Smooth muscle cell (in vitro differentiated cells): ENCODE measurements at regions not wholly inside any gene's neighbourhood (a gene's known extent, or its start where the extent isn't known, plus 50 kb on each side); places are given as distances from the start of the nearest gene placed in this dataset.
"Not testable (repeated sequence)": the region's sequence is repeated elsewhere in the genome, so short reads cannot be mapped to it uniquely, and the experiment has no call there.

Source experiments
- DNase-seq: peaks from one replicate; lab custom pipeline; 2025; ENCODE audit not compliant: unreplicated experiment; lab: John Stamatoyannopoulos, UW
- H2AFZ ChIP-seq: fragments of 200-600 bp; sonication (generic); 2 replicates; pipeline ENCODE4 v1.6.0; 2016; ENCODE audit warnings: antibody characterized with exemption, low read depth, mild to moderate bottlenecking
- H3F3A ChIP-seq: fragments of 200-600 bp; sonication (generic); 2 replicates; pipeline ENCODE4 v1.6.0; 2017; ENCODE audit warnings: antibody characterized with exemption, low read depth
- H3K27ac ChIP-seq: fragments of 200-600 bp; sonication (generic); 2 replicates; pipeline ENCODE4 v1.5.1; 2016; ENCODE audit warnings: low read depth, mild to moderate bottlenecking
- H3K27me3 ChIP-seq: fragments of 200-600 bp; sonication (generic); 2 replicates; pipeline ENCODE4 v1.6.1; 2016; ENCODE audit warnings: low read depth, mild to moderate bottlenecking
- H3K36me3 ChIP-seq: fragments of 200-600 bp; sonication (generic); 2 replicates; pipeline ENCODE4 v1.5.1; 2016; ENCODE audit warnings: low read depth
- H3K4me1 ChIP-seq: fragments of 200-600 bp; sonication (generic); 2 replicates; pipeline ENCODE4 v1.5.1; 2016; ENCODE audit warnings: low read depth
- H3K4me2 ChIP-seq: fragments of 200-600 bp; sonication (generic); 2 replicates; pipeline ENCODE4 v1.6.0; 2016; ENCODE audit warnings: mild to moderate bottlenecking
- H3K4me3 ChIP-seq: fragments of 200-600 bp; sonication (generic); 2 replicates; pipeline ENCODE4 v1.5.1; 2016; ENCODE audit warnings: mild to moderate bottlenecking
- H3K79me2 ChIP-seq: fragments of 200-600 bp; sonication (generic); 2 replicates; pipeline ENCODE4 v1.6.0; 2016; ENCODE audit warnings: low read depth, mild to moderate bottlenecking
- H3K9ac ChIP-seq: fragments of 200-600 bp; sonication (generic); 2 replicates; pipeline ENCODE4 v1.6.0; 2016; ENCODE audit warnings: low read depth
- H3K9me3 ChIP-seq: fragments of 200-600 bp; sonication (generic); replicated peaks from 2 replicates; pipeline ENCODE4 v1.5.1; 2016; ENCODE audit warnings: low read depth
- H4K20me1 ChIP-seq: fragments of 200-600 bp; sonication (generic); 2 replicates; pipeline ENCODE4 v1.6.0; 2016; ENCODE audit warnings: low read depth
- WGBS: methylation state at CpG from one replicate; pipeline ENCODE4 v1.1.7; 2016; ENCODE audit warnings: low lambda C conversion rate; 5-methylcytosine and 5-hydroxymethylcytosine counted together
- TF ChIP-seq, protein P1 (sequence below): fragments of 200-600 bp; sonication (generic); IDR thresholded peaks from 2 replicates; pipeline ENCODE4 v1.5.1; 2017; ENCODE audit warnings: borderline replicate concordance, mild to moderate bottlenecking, antibody characterized with exemption; ENCODE audit not compliant: insufficient read depth, poor library complexity, severe bottlenecking

GRCh38 chr6:27544612-27545260 lies 71.8 kb upstream of the ZNF184 start:
- peaks cover 21% of the 10 kb centered on the region for H3F3A ChIP-seq
- TF ChIP-seq, protein P1, sequence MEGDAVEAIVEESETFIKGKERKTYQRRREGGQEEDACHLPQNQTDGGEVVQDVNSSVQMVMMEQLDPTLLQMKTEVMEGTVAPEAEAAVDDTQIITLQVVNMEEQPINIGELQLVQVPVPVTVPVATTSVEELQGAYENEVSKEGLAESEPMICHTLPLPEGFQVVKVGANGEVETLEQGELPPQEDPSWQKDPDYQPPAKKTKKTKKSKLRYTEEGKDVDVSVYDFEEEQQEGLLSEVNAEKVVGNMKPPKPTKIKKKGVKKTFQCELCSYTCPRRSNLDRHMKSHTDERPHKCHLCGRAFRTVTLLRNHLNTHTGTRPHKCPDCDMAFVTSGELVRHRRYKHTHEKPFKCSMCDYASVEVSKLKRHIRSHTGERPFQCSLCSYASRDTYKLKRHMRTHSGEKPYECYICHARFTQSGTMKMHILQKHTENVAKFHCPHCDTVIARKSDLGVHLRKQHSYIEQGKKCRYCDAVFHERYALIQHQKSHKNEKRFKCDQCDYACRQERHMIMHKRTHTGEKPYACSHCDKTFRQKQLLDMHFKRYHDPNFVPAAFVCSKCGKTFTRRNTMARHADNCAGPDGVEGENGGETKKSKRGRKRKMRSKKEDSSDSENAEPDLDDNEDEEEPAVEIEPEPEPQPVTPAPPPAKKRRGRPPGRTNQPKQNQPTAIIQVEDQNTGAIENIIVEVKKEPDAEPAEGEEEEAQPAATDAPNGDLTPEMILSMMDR: no peak
- peak overlapping the region; percentile 63 for H2AFZ ChIP-seq
- H3K4me1 ChIP-seq: no peaks in the 10 kb centered on the region
- H3K27ac ChIP-seq: no peak overlapping the region
- no peaks in the 10 kb centered on the region for H3K27me3 ChIP-seq
- H3K9me3 ChIP-seq: no peaks in the 10 kb centered on the region
- 2% methylated on average over 20 of the region's 20 CpGs for WGBS
- no peak overlapping the region for H3K9ac ChIP-seq
- H3K4me2 ChIP-seq: peak overlapping the region; percentile 83
- no peaks in the 10 kb centered on the region for H4K20me1 ChIP-seq
- H3K36me3 ChIP-seq: no peaks in the 10 kb centered on the region
- H3K79me2 ChIP-seq: no peaks in the 10 kb centered on the region
- no peak for DNase-seq
- H3K4me3 ChIP-seq: peak overlapping the region; percentile 45

DNA sequence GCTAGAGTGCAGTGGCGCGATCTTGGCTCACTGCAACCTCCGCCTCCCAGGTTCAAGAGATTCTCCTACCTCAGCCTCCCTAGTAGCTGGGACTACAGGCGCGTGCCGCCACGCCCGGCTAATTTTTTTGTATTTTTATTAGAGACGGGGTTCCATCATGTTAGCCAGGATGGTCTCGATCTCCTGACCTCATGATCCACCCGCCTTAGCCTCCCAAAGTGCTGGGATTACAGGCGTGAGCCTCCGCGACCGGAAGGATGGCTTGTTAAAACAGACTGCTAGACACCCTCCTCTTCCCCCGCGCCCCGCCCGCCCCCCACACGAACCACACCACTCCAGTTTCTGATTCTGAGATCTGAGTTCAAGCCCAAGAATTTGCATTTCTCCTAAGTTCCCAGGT lies 71.2 kb upstream of the ZNF184 start:
- H3K27me3 ChIP-seq, H3K27ac ChIP-seq: not testable (repeated sequence)
- peak overlapping the region; percentile 63 for H2AFZ ChIP-seq

DNA sequence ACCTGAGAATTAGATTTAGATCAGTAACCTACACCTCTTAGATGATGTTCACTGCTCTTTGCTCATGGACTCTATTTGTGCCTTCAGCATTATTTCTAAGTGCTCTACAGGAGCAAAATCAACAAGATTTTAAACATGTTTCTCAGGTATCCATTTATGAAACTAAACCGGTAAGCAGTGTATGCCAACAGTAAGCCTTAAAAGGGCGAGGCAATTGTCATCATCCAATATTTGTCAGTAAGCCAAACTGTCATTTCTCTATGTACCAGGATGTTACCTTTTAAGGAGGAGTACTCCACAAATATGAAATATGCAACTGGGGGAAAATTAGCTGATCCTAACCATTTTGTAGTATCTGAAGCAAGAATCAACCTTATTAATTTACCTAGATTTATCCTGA lies 69.6 kb upstream of the ZNF184 start:
- no peaks in the 10 kb centered on the region for H3K79me2 ChIP-seq
- WGBS: 95% methylated on average over 2 of the region's 2 CpGs
- no peak overlapping the region for H3K4me3 ChIP-seq
- H3F3A ChIP-seq: peaks cover 15% of the 10 kb centered on the region
- H4K20me1 ChIP-seq: no peaks in the 10 kb centered on the region
- H3K27me3 ChIP-seq: no peaks in the 10 kb centered on the region
- H3K4me2 ChIP-seq: no peak overlapping the region
- TF ChIP-seq, protein P1: no peak
- no peaks in the 10 kb centered on the region for H3K36me3 ChIP-seq
- no peaks in the 10 kb centered on the region for H3K9me3 ChIP-seq
- no peak overlapping the region for H3K9ac ChIP-seq
- H2AFZ ChIP-seq: no peak overlapping the region
- no peak overlapping the region for H3K27ac ChIP-seq
- no peak for DNase-seq
- no peaks in the 10 kb centered on the region for H3K4me1 ChIP-seq

More for the DNA sequence above, 71.2 kb upstream of the ZNF184 start:
- not testable (repeated sequence) for H3K9ac ChIP-seq, H3K9me3 ChIP-seq, DNase-seq, H3K36me3 ChIP-seq, H3K4me1 ChIP-seq, H3K79me2 ChIP-seq, H4K20me1 ChIP-seq
- peak overlapping the region; percentile 83 for H3K4me2 ChIP-seq
- peaks cover 21% of the 10 kb centered on the region for H3F3A ChIP-seq
- 11% methylated on average over 17 of the region's 20 CpGs for WGBS
- H3K4me3 ChIP-seq: peak overlapping the region; percentile 45

DNA sequence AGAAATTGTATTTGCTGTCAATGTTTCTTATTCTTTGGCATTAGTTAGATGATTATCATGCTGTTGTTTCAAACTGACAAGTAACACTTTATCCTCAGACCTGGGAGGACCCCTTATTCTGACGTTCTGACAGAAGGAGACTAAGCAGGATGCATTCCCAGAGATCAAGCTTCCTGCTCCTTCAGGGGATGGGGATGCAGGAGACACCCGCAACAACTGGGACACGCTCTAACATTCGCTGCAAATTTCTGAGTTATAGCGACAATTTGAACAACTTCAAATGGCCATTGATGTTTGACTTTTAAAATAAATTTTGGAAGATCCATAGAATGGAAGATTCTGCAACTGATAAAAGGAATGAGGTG lies 69.0 kb upstream of the ZNF184 start:
- TF ChIP-seq, protein P1: no peak
- no peak overlapping the region for H3K4me2 ChIP-seq
- WGBS: 14% methylated on average over 5 of the region's 5 CpGs

More for the DNA sequence above, 69.0 kb upstream of the ZNF184 start:
- no peaks in the 10 kb centered on the region for H3K27me3 ChIP-seq
- no peaks in the 10 kb centered on the region for H3K79me2 ChIP-seq
- H3F3A ChIP-seq: peaks cover 10% of the 10 kb centered on the region
- no peaks in the 10 kb centered on the region for H3K4me1 ChIP-seq
- no peak overlapping the region for H3K4me3 ChIP-seq
- H3K27ac ChIP-seq: no peak overlapping the region
- H2AFZ ChIP-seq: no peak overlapping the region
- no peaks in the 10 kb centered on the region for H4K20me1 ChIP-seq
- no peaks in the 10 kb centered on the region for H3K36me3 ChIP-seq
- no peak for DNase-seq
- no peak overlapping the region for H3K9ac ChIP-seq
- H3K9me3 ChIP-seq: no peaks in the 10 kb centered on the region
